H1 (cell line): ENCODE measurements at regions not wholly inside any gene's neighbourhood (a gene's known extent, or its start where the extent isn't known, plus 50 kb on each side); places are given as distances from the start of the nearest gene placed in this dataset.

Experiments used
- ATF2 ChIP-seq: IDR thresholded peaks from 2 replicates; pipeline ENCODE4 v1.6.1; 2012; ENCODE audit warnings: low read length, inconsistent platforms
- BRCA1 ChIP-seq: IDR thresholded peaks from 2 replicates; pipeline ENCODE4 v1.6.1; 2012; ENCODE audit warnings: low read depth, low read length, improper control_type of control experiment
- CHD1 ChIP-seq: IDR thresholded peaks from 2 replicates; pipeline ENCODE4 v1.6.1; 2012; ENCODE audit warnings: low read depth, low read length, improper control_type of control experiment
- CHD7 ChIP-seq: fragments of 300-600 bp; sonication (generic); IDR thresholded peaks from 2 replicates; pipeline ENCODE4 v1.7.1; 2012; ENCODE audit warnings: low read length, moderate library complexity, mild to moderate bottlenecking, inconsistent platforms; ENCODE audit not compliant: insufficient replicate concordance
- RNF2 ChIP-seq: fragments of 200-900, 300-1000 bp; sonication (generic); IDR thresholded peaks from 2 replicates; pipeline ENCODE4 v1.7.1; 2016; ENCODE audit warnings: borderline replicate concordance, low read depth, mild to moderate bottlenecking, antibody characterized with exemption, low read length; ENCODE audit not compliant: poor library complexity, severe bottlenecking; ENCODE audit errors: missing control alignments
- RXRA ChIP-seq: IDR thresholded peaks from 2 replicates; pipeline ENCODE4 v1.6.1; 2011; ENCODE audit warnings: low read depth, mild to moderate bottlenecking, low read length, moderate library complexity; ENCODE audit not compliant: insufficient read depth
- SRF ChIP-seq: IDR thresholded peaks from 2 replicates; pipeline ENCODE4 v1.6.1; 2011; ENCODE audit warnings: mild to moderate bottlenecking, low read depth, low read length, moderate library complexity

- TF ChIP-seq RXRA (no peak), CHD7 (no peak), SRF (no peak), RNF2 (no peak), ATF2 (no peak), BRCA1 (no peak), CHD1 (no peak)
Measured at GRCh38 chr7:153413199-153413539, 639.0 kb upstream of the DPP6 start (continued).
